Sigmoid colon (tissue), 4 donors: ENCODE measurements at regions not wholly inside any gene's neighbourhood (a gene's known extent, or its start where the extent isn't known, plus 50 kb on each side); places are given as distances from the start of the nearest gene placed in this dataset.

Source experiments
- CTCF ChIP-seq, 4 experiments: fragments of 450-650 bp in 3 of 4; fragments of 200-600 bp in 1 of 4; IDR thresholded peaks; one replicate each; pipeline ENCODE4 v1.5.1; 2016 to 2019; ENCODE audit warnings: antibody characterized with exemption in 4 of 4, mild to moderate bottlenecking in 3 of 4, moderate library complexity in 2 of 4
- EP300 ChIP-seq, 4 donors: sonication (generic); formaldehyde crosslinking; IDR thresholded peaks; one replicate each; pipeline ENCODE4 v1.6.1; 2017; ENCODE audit warnings: antibody characterized with exemption in 4 of 4
- POLR2A ChIP-seq, 2 donors: fragments of 450-650 bp; IDR thresholded peaks; one replicate each; pipeline ENCODE4 v1.6.1; 2016; ENCODE audit warnings: antibody characterized with exemption in 2 of 2, mild to moderate bottlenecking in 2 of 2, moderate library complexity in 2 of 2
- POLR2AphosphoS5 ChIP-seq, 4 donors: sonication (generic); formaldehyde crosslinking; IDR thresholded peaks; one replicate each; pipeline ENCODE4 v1.6.1; 2017; ENCODE audit warnings: antibody characterized with exemption in 4 of 4

GRCh38 chr17:5757314-5757907 is 173.1 kb upstream of the NLRP1 start:
- no peak for TF ChIP-seq EP300 (IDR thresholded peaks at IDR 0.05)
- no peak for TF ChIP-seq CTCF (IDR thresholded peaks at IDR 0.05)
- no peak for TF ChIP-seq POLR2A (IDR thresholded peaks at IDR 0.05)
- TF ChIP-seq POLR2AphosphoS5 (IDR thresholded peaks at IDR 0.05), result no peak
